Hepatocyte (in vitro differentiated cells): ENCODE measurements at regions not wholly inside any gene's neighbourhood (a gene's known extent, or its start where the extent isn't known, plus 50 kb on each side); places are given as distances from the start of the nearest gene placed in this dataset.

Experiments used
- CTCF ChIP-seq: fragments of 200-600 bp; sonication (generic); IDR thresholded peaks from 2 replicates; pipeline ENCODE4 v1.5.1; 2016; ENCODE audit warnings: antibody characterized with exemption, mild to moderate bottlenecking; ENCODE audit not compliant: poor library complexity
- EZH2 ChIP-seq: fragments of 200-600 bp; sonication (generic); IDR thresholded peaks from 2 replicates; pipeline ENCODE4 v1.6.1; 2016; ENCODE audit warnings: antibody characterized with exemption, mild to moderate bottlenecking, borderline replicate concordance
- EZH2phosphoT487 ChIP-seq: fragments of 200-600 bp; sonication (generic); IDR thresholded peaks from one replicate; pipeline ENCODE4 v1.6.1; 2018; ENCODE audit warnings: antibody characterized with exemption, mild to moderate bottlenecking, low read depth, moderate library complexity; ENCODE audit not compliant: unreplicated experiment, severe bottlenecking

- no peak for TF ChIP-seq CTCF
- TF ChIP-seq EZH2: no peak
- TF ChIP-seq EZH2phosphoT487: no peak
Observed at GRCh38 chr3:13223574-13224237, 150.5 kb upstream of the IQSEC1 start.
